Tibial artery (tissue), 4 donors: ENCODE measurements at regions not wholly inside any gene's neighbourhood (a gene's known extent, or its start where the extent isn't known, plus 50 kb on each side); places are given as distances from the start of the nearest gene placed in this dataset.

Experiments used
- DNase-seq, 2 donors: peaks; one replicate each; pipeline ENCODE4 v3.0.0-alpha.2; 2019
- H3K27ac ChIP-seq, 2 donors: fragments of 200-600 bp; sonication (generic) in 1 of 2; 1 replicate in 1 of 2; 2 replicates in 1 of 2; pipeline ENCODE4 v1.5.1; 2018 to 2019; ENCODE audit warnings: mild to moderate bottlenecking in 1 of 2
- H3K27me3 ChIP-seq, 2 donors: fragments of 200-600 bp; sonication (generic) in 1 of 2; one replicate each; pipeline versions ENCODE4 v1.5.1 to v1.6.0; 2016 to 2019
- H3K36me3 ChIP-seq, 3 donors: fragments of 200-600 bp; sonication (generic) in 2 of 3; one replicate each; pipeline ENCODE4 v1.5.1; 2016 to 2019; ENCODE audit warnings: mild to moderate bottlenecking in 2 of 3
- H3K4me1 ChIP-seq, 4 donors: fragments of 200-600 bp; sonication (generic) in 2 of 4; 1 replicate in 3 of 4; 2 replicates in 1 of 4; pipeline ENCODE4 v1.5.1; 2016 to 2019
- H3K4me3 ChIP-seq, 2 donors: fragments of 200-600 bp; sonication (generic) in 1 of 2; 1 replicate in 1 of 2; 2 replicates in 1 of 2; pipeline ENCODE4 v1.5.1; 2018 to 2019; ENCODE audit warnings: mild to moderate bottlenecking in 2 of 2
- H3K9me3 ChIP-seq, 3 donors: fragments of 200-600 bp; sonication (generic) in 1 of 3; one replicate each; pipeline ENCODE4 v1.5.1; 2016 to 2019
- intact Hi-C: fragments of 100-400 bp; cut with DNase I; formaldehyde crosslinking; loops from one replicate; pipeline ENCODE4 v1.15.0; 2023; ENCODE audit warnings: low total_unique reads
- TF ChIP-seq, protein P1 (sequence below), 2 experiments: fragments of 200-600 bp in 1 of 2; fragments of 450-650 bp in 1 of 2; IDR thresholded peaks; one replicate each; pipeline ENCODE4 v1.5.1; 2017 to 2019; ENCODE audit warnings: antibody characterized with exemption in 2 of 2, mild to moderate bottlenecking in 1 of 2, moderate library complexity in 1 of 2

DNA sequence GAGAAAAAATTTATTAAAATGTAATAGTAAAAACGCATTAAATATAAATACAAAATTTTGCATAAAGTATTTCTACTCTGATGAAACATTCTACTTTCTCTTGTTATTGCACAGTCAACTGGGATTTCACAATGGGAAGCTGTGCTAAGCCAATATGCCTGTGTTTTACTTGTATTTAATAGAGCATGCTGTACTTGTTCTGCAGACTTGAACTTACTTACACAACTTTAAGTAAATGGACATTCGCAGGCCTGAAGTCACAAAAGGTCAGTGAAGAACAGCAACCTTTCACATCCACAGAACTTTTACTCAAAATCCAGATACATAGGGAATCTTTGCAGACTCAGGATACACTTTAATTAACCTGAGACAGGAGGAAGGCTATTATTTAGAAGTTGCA lies 409.5 kb downstream of the BTBD3 start:
- intact Hi-C loops = no loop called here

GRCh38 chr20:12331236-12331635 lies 413.5 kb downstream of the BTBD3 start:
- Histone ChIP-seq H3K9me3 (no peaks in the 10 kb centered on the region), H3K36me3 (no peaks in the 10 kb centered on the region), H3K4me3 (no peak overlapping the region), H3K27me3 (no peaks in the 10 kb centered on the region), H3K4me1 (no peaks in the 10 kb centered on the region), H3K27ac (no peak overlapping the region)
- DNase-seq = no peak
- TF ChIP-seq, protein P1, sequence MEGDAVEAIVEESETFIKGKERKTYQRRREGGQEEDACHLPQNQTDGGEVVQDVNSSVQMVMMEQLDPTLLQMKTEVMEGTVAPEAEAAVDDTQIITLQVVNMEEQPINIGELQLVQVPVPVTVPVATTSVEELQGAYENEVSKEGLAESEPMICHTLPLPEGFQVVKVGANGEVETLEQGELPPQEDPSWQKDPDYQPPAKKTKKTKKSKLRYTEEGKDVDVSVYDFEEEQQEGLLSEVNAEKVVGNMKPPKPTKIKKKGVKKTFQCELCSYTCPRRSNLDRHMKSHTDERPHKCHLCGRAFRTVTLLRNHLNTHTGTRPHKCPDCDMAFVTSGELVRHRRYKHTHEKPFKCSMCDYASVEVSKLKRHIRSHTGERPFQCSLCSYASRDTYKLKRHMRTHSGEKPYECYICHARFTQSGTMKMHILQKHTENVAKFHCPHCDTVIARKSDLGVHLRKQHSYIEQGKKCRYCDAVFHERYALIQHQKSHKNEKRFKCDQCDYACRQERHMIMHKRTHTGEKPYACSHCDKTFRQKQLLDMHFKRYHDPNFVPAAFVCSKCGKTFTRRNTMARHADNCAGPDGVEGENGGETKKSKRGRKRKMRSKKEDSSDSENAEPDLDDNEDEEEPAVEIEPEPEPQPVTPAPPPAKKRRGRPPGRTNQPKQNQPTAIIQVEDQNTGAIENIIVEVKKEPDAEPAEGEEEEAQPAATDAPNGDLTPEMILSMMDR (IDR thresholded peaks at IDR 0.05) = no peak
- intact Hi-C loops = no loop called here

More for the DNA sequence above, 409.5 kb downstream of the BTBD3 start:
- H3K4me3 ChIP-seq = no peak overlapping the region
- no peaks in the 10 kb centered on the region for H3K9me3 ChIP-seq
- no peaks in the 10 kb centered on the region for H3K36me3 ChIP-seq
- no peaks in the 10 kb centered on the region for H3K4me1 ChIP-seq
- DNase-seq = no peak
- no peak overlapping the region for H3K27ac ChIP-seq
- no peaks in the 10 kb centered on the region for H3K27me3 ChIP-seq
- TF ChIP-seq, protein P1 (IDR thresholded peaks at IDR 0.05) = no peak

- no peak for DNase-seq
- Histone ChIP-seq H3K27me3 (no peaks in the 10 kb centered on the region), H3K9me3 (no peaks in the 10 kb centered on the region), H3K4me3 (no peak overlapping the region), H3K4me1 (no peaks in the 10 kb centered on the region), H3K27ac (no peak overlapping the region), H3K36me3 (no peaks in the 10 kb centered on the region)
- TF ChIP-seq, protein P1 (IDR thresholded peaks at IDR 0.05) = no peak
- intact Hi-C loops = no loop called here
Observed at GRCh38 chr20:12337601-12338000, 419.9 kb downstream of the BTBD3 start.

- no peak overlapping the region for H3K4me3 ChIP-seq
- intact Hi-C loops = no loop called here
- no peaks in the 10 kb centered on the region for H3K36me3 ChIP-seq
- TF ChIP-seq, protein P1 (IDR thresholded peaks at IDR 0.05) = no peak
- no peak overlapping the region for H3K27ac ChIP-seq
- no peaks in the 10 kb centered on the region for H3K4me1 ChIP-seq
- no peaks in the 10 kb centered on the region for H3K27me3 ChIP-seq
- DNase-seq = no peak
- no peaks in the 10 kb centered on the region for H3K9me3 ChIP-seq
Observed at GRCh38 chr20:12345978-12346377, 428.3 kb downstream of the BTBD3 start.

DNA sequence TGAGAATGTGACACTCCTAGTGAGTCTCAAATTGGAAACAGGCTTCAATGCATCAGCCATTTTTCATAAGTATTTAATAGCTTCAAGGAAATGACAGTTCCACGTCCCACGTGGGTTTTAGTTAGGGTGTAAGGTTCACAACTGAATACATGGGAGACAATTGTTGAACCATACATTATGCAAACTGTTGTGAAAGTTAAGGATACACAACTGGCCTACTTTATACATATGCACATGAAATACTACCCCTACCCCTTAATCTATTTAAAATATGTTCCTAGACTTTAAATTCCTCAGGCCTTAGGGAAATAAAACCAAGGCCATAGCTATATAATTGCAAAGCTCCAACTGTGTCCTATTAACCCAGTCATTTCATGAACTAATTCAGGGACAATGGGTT lies 436.1 kb downstream of the BTBD3 start:
- Histone ChIP-seq H3K27ac (no peak overlapping the region), H3K27me3 (no peaks in the 10 kb centered on the region), H3K9me3 (peaks cover 0 to 7% (median 0%) of the 10 kb centered on the region in 3 donors), H3K4me1 (no peaks in the 10 kb centered on the region), H3K4me3 (no peak overlapping the region), H3K36me3 (no peaks in the 10 kb centered on the region)
- intact Hi-C loops = no loop called here
- no peak for DNase-seq
- TF ChIP-seq, protein P1 (IDR thresholded peaks at IDR 0.05) = no peak

- H3K36me3 ChIP-seq = no peaks in the 10 kb centered on the region
- no peak for DNase-seq
- no peak overlapping the region for H3K4me3 ChIP-seq
- H3K27me3 ChIP-seq = no peaks in the 10 kb centered on the region
- intact Hi-C loops = no loop called here
- H3K9me3 ChIP-seq = peaks cover 0 to 7% (median 0%) of the 10 kb centered on the region in 3 donors
- H3K27ac ChIP-seq = no peak overlapping the region
- TF ChIP-seq, protein P1 (IDR thresholded peaks at IDR 0.05) = no peak
- no peaks in the 10 kb centered on the region for H3K4me1 ChIP-seq
Observed at GRCh38 chr20:12354725-12355124, 437.0 kb downstream of the BTBD3 start.
